ENCODE measurements at regions not wholly inside any gene's neighbourhood (a gene's known extent, or its start where the extent isn't known, plus 50 kb on each side); places are given as distances from the start of the nearest gene placed in this dataset.
A peak's percentile ranks its signal among the peaks of the same experiment; 100 is the strongest.
"Not testable (repeated sequence)": the region's sequence is repeated elsewhere in the genome, so short reads cannot be mapped to it uniquely, and the experiment has no call there.

- no peak for DNase-seq
Measured at GRCh38 chr10:118805146-118805545, 50.4 kb upstream of the CACUL1 start.

- DNase-seq: no peak
Measured at GRCh38 chr10:118807512-118808305, 52.9 kb upstream of the CACUL1 start.

GRCh38 chr10:118808601-118809356, 54.0 kb upstream of the CACUL1 start:
- peak in 1 of 3 donors; percentile 63 for DNase-seq

- no peak for DNase-seq
Measured at GRCh38 chr10:118809357-118810220, 54.8 kb upstream of the CACUL1 start.

GRCh38 chr10:118810796-118811505, 56.2 kb upstream of the CACUL1 start:
- peak in 1 of 3 donors; percentile 81 for DNase-seq

GRCh38 chr10:118811675-118812392, 57.1 kb upstream of the CACUL1 start:
- no peak for DNase-seq

GRCh38 chr10:118812393-118812740, 57.6 kb upstream of the CACUL1 start:
- DNase-seq: no peak

GRCh38 chr10:118813001-118813400, 58.2 kb upstream of the CACUL1 start:
- DNase-seq: not testable (repeated sequence)

GRCh38 chr10:118816471-118817168, 61.9 kb upstream of the CACUL1 start:
- DNase-seq: peak in 1 of 3 donors; percentile 27

GRCh38 chr10:118817328-118818068, 62.7 kb upstream of the CACUL1 start:
- DNase-seq: no peak

GRCh38 chr10:118818621-118819221, 64.0 kb upstream of the CACUL1 start:
- peak in 1 of 3 donors; percentile 32 for DNase-seq

- DNase-seq: no peak
Measured at GRCh38 chr10:118820326-118821116, 65.8 kb upstream of the CACUL1 start.

- no peak for DNase-seq
Measured at GRCh38 chr10:118823256-118823907, 68.6 kb upstream of the CACUL1 start.

GRCh38 chr10:118827053-118827452, 72.3 kb upstream of the CACUL1 start:
- no peak for DNase-seq

- DNase-seq: no peak
Measured at GRCh38 chr10:118827466-118828155, 72.8 kb upstream of the CACUL1 start.

GRCh38 chr10:118832241-118832651, 77.5 kb upstream of the CACUL1 start:
- peak in 2 of 3 donors; percentile 51 to 71 for DNase-seq

GRCh38 chr10:118834370-118834769, 79.6 kb upstream of the CACUL1 start:
- not testable (repeated sequence) for DNase-seq

All from muscle of back (tissue), 3 donors.